ENCODE measurements at regions not wholly inside any gene's neighbourhood (a gene's known extent, or its start where the extent isn't known, plus 50 kb on each side); places are given as distances from the start of the nearest gene placed in this dataset.

DNA sequence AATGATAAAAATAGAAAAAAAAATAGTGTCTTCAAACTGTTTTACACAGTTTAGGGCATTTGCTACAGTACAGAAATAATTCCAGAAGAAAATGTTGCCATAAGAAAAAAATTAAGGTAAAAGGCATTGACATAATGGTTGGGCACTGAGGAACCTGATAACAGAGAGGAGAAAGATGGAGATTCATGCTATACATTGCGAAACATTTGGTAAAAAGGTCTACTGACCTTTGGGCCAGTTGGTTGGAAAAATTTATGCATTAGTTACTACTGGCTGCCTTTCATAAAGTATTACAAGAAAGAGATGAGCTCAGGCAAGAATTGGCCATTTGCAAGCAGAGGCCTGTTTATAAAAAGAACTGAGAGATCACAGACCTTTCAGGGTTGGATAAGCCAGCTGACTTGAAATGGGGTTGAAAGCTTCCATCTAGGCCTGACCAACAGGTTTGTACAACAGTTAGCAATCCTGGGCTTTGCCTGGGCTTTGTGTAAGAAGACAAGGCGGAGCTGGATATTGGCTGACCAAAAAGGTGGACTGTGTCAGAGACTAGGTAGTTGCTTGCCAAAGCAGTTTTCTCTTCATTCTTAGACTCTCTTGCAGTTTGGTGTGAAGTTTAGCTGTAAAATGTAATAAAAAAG, 166.6 kb upstream of the MCTP2 start:
- ChIA-PET SMC1A (ENCODE audit: uncharacterized antibody, unreplicated experiment) (interaction anchor here (1.0 kb wide), 1 partner anchor 520 kb away, joined by 3 read pairs; no protein-coding TSS in a partner anchor), CTCF (interaction anchor here (1.0 to 1.2 kb wide), 2 partner anchors 19 to 21 kb away, joined by 3 read pairs; no protein-coding TSS in a partner anchor), RAD21 (ENCODE audit: unreplicated experiment) (no interaction called here), POLR2A (no interaction called here)
- Histone ChIP-seq H3K27ac (ENCODE audit: control insufficient read depth, insufficient read depth) (no peak overlapping the region), H3K9ac (ENCODE audit: control insufficient read depth, insufficient read depth, low read length) (no peak overlapping the region), H3K4me2 (ENCODE audit: control insufficient read depth, insufficient read depth) (no peak overlapping the region), H3K36me3 (ENCODE audit: control insufficient read depth in 2 of 2, insufficient read depth in 2 of 2, low read length in 1 of 2) (no peaks in the 10 kb centered on the region), H3K27me3 (replicated peaks in 1 of 2; ENCODE audit: control insufficient read depth in 2 of 2, insufficient read depth in 2 of 2, low read length in 1 of 2) (no peaks in the 10 kb centered on the region; a peak in 1 of 4 replicates), H4K20me1 (ENCODE audit: control insufficient read depth, insufficient read depth) (no peaks in the 10 kb centered on the region), H3K4me1 (ENCODE audit: control insufficient read depth, insufficient read depth, low read length) (no peaks in the 10 kb centered on the region), H3K4me3 (no peak overlapping the region), H2AFZ (ENCODE audit: control insufficient read depth, low read depth, low read length) (no peak overlapping the region), H3K79me2 (ENCODE audit: control insufficient read depth, insufficient read depth, low read length) (no peaks in the 10 kb centered on the region), H3K9me3 (replicated peaks; ENCODE audit: control insufficient read depth, insufficient read depth, low read length) (no peaks in the 10 kb centered on the region)
- no peak for FAIRE-seq
- in situ Hi-C loops (cut with MboI): no loop called here
- no TSS peak for BruUV-seq (replicated peaks)
- WGBS (ENCODE audit: insufficient coverage, insufficient replicate concordance, low lambda C conversion rate, missing lambda C conversion rate): 22% methylated on average over 2 of the region's 2 CpGs
- no peak for ATAC-seq
- no peak for DNase-seq (ENCODE audit: low read depth, low spot score)
- intact Hi-C loops (cut with micrococcal nuclease; ENCODE audit: unreplicated experiment): no loop called here
- TF ChIP-seq SMC3 (IDR thresholded peaks at IDR 0.05; ENCODE audit: borderline replicate concordance, low read length) (no peak), RBBP5 (conservative IDR thresholded peaks at IDR 0.05) (no peak), ZBED1 (IDR thresholded peaks at IDR 0.05; ENCODE audit: borderline replicate concordance) (no peak), LARP7 (IDR thresholded peaks at IDR 0.05) (no peak), MTA2 (IDR thresholded peaks at IDR 0.05; ENCODE audit: low read depth) (no peak), RAD21 (IDR thresholded peaks at IDR 0.05; ENCODE audit: insufficient read depth, low read depth, low read length) (no peak), HDGF (IDR thresholded peaks at IDR 0.05) (no peak)
- TF ChIP-seq, protein P1, sequence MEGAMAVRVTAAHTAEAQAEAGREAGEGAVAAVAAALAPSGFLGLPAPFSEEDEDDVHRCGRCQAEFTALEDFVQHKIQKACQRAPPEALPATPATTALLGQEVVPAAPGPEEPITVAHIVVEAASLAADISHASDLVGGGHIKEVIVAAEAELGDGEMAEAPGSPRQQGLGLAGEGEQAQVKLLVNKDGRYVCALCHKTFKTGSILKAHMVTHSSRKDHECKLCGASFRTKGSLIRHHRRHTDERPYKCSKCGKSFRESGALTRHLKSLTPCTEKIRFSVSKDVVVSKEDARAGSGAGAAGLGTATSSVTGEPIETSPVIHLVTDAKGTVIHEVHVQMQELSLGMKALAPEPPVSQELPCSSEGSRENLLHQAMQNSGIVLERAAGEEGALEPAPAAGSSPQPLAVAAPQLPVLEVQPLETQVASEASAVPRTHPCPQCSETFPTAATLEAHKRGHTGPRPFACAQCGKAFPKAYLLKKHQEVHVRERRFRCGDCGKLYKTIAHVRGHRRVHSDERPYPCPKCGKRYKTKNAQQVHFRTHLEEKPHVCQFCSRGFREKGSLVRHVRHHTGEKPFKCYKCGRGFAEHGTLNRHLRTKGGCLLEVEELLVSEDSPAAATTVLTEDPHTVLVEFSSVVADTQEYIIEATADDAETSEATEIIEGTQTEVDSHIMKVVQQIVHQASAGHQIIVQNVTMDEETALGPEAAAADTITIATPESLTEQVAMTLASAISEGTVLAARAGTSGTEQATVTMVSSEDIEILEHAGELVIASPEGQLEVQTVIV (IDR thresholded peaks at IDR 0.05; ENCODE audit: borderline replicate concordance, partially characterized antibody): no peak
- TF ChIP-seq, protein P2, sequence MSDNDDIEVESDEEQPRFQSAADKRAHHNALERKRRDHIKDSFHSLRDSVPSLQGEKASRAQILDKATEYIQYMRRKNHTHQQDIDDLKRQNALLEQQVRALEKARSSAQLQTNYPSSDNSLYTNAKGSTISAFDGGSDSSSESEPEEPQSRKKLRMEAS (IDR thresholded peaks at IDR 0.05; ENCODE audit: low read depth, low read length): no peak
- TF ChIP-seq, protein P3, sequence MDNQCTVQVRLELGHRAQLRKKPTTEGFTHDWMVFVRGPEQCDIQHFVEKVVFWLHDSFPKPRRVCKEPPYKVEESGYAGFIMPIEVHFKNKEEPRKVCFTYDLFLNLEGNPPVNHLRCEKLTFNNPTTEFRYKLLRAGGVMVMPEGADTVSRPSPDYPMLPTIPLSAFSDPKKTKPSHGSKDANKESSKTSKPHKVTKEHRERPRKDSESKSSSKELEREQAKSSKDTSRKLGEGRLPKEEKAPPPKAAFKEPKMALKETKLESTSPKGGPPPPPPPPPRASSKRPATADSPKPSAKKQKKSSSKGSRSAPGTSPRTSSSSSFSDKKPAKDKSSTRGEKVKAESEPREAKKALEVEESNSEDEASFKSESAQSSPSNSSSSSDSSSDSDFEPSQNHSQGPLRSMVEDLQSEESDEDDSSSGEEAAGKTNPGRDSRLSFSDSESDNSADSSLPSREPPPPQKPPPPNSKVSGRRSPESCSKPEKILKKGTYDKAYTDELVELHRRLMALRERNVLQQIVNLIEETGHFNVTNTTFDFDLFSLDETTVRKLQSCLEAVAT (IDR thresholded peaks at IDR 0.05): no peak
- TF ChIP-seq, protein P4, sequence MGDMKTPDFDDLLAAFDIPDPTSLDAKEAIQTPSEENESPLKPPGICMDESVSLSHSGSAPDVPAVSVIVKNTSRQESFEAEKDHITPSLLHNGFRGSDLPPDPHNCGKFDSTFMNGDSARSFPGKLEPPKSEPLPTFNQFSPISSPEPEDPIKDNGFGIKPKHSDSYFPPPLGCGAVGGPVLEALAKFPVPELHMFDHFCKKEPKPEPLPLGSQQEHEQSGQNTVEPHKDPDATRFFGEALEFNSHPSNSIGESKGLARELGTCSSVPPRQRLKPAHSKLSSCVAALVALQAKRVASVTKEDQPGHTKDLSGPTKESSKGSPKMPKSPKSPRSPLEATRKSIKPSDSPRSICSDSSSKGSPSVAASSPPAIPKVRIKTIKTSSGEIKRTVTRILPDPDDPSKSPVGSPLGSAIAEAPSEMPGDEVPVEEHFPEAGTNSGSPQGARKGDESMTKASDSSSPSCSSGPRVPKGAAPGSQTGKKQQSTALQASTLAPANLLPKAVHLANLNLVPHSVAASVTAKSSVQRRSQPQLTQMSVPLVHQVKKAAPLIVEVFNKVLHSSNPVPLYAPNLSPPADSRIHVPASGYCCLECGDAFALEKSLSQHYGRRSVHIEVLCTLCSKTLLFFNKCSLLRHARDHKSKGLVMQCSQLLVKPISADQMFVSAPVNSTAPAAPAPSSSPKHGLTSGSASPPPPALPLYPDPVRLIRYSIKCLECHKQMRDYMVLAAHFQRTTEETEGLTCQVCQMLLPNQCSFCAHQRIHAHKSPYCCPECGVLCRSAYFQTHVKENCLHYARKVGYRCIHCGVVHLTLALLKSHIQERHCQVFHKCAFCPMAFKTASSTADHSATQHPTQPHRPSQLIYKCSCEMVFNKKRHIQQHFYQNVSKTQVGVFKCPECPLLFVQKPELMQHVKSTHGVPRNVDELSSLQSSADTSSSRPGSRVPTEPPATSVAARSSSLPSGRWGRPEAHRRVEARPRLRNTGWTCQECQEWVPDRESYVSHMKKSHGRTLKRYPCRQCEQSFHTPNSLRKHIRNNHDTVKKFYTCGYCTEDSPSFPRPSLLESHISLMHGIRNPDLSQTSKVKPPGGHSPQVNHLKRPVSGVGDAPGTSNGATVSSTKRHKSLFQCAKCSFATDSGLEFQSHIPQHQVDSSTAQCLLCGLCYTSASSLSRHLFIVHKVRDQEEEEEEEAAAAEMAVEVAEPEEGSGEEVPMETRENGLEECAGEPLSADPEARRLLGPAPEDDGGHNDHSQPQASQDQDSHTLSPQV (IDR thresholded peaks at IDR 0.05): no peak
- TF ChIP-seq, protein P5, sequence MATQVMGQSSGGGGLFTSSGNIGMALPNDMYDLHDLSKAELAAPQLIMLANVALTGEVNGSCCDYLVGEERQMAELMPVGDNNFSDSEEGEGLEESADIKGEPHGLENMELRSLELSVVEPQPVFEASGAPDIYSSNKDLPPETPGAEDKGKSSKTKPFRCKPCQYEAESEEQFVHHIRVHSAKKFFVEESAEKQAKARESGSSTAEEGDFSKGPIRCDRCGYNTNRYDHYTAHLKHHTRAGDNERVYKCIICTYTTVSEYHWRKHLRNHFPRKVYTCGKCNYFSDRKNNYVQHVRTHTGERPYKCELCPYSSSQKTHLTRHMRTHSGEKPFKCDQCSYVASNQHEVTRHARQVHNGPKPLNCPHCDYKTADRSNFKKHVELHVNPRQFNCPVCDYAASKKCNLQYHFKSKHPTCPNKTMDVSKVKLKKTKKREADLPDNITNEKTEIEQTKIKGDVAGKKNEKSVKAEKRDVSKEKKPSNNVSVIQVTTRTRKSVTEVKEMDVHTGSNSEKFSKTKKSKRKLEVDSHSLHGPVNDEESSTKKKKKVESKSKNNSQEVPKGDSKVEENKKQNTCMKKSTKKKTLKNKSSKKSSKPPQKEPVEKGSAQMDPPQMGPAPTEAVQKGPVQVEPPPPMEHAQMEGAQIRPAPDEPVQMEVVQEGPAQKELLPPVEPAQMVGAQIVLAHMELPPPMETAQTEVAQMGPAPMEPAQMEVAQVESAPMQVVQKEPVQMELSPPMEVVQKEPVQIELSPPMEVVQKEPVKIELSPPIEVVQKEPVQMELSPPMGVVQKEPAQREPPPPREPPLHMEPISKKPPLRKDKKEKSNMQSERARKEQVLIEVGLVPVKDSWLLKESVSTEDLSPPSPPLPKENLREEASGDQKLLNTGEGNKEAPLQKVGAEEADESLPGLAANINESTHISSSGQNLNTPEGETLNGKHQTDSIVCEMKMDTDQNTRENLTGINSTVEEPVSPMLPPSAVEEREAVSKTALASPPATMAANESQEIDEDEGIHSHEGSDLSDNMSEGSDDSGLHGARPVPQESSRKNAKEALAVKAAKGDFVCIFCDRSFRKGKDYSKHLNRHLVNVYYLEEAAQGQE (IDR thresholded peaks at IDR 0.05; ENCODE audit: low read depth, low read length): no peak

Data from GM12878 (cell line).